ENCODE measurements at regions not wholly inside any gene's neighbourhood (a gene's known extent, or its start where the extent isn't known, plus 50 kb on each side); places are given as distances from the start of the nearest gene placed in this dataset.

GRCh38 chr10:91024541-91024940, 103.7 kb upstream of the ANKRD1 start:
- Histone ChIP-seq H3K36me3 (ENCODE audit: low read depth) (no peaks in the 10 kb centered on the region), H3K4me3 (ENCODE audit: severe bottlenecking) (no peak overlapping the region), H3K9me3 (ENCODE audit: severe bottlenecking) (no peaks in the 10 kb centered on the region), H3K27me3 (ENCODE audit: insufficient read depth, poor library complexity, severe bottlenecking) (peaks cover 9% of the 10 kb centered on the region), H3K27ac (ENCODE audit: poor library complexity, severe bottlenecking) (no peak overlapping the region), H3K4me1 (ENCODE audit: insufficient read depth, poor library complexity, severe bottlenecking) (no peaks in the 10 kb centered on the region)
- no peak for DNase-seq (ENCODE audit: low spot score)
- no peak for ATAC-seq (ENCODE audit: low read depth)
- TF ChIP-seq, protein P1, sequence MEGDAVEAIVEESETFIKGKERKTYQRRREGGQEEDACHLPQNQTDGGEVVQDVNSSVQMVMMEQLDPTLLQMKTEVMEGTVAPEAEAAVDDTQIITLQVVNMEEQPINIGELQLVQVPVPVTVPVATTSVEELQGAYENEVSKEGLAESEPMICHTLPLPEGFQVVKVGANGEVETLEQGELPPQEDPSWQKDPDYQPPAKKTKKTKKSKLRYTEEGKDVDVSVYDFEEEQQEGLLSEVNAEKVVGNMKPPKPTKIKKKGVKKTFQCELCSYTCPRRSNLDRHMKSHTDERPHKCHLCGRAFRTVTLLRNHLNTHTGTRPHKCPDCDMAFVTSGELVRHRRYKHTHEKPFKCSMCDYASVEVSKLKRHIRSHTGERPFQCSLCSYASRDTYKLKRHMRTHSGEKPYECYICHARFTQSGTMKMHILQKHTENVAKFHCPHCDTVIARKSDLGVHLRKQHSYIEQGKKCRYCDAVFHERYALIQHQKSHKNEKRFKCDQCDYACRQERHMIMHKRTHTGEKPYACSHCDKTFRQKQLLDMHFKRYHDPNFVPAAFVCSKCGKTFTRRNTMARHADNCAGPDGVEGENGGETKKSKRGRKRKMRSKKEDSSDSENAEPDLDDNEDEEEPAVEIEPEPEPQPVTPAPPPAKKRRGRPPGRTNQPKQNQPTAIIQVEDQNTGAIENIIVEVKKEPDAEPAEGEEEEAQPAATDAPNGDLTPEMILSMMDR (IDR thresholded peaks at IDR 0.05; ENCODE audit: poor library complexity, severe bottlenecking), result no peak

- H3K9me3 ChIP-seq (ENCODE audit: severe bottlenecking), result no peaks in the 10 kb centered on the region
- DNase-seq (ENCODE audit: low spot score) (no peak), ATAC-seq (ENCODE audit: low read depth) (no peak)
- no peaks in the 10 kb centered on the region for H3K4me1 ChIP-seq (ENCODE audit: insufficient read depth, poor library complexity, severe bottlenecking)
- H3K27ac ChIP-seq (ENCODE audit: poor library complexity, severe bottlenecking), result no peak overlapping the region
- no peak overlapping the region for H3K4me3 ChIP-seq (ENCODE audit: severe bottlenecking)
- TF ChIP-seq, protein P1 (IDR thresholded peaks at IDR 0.05; ENCODE audit: poor library complexity, severe bottlenecking), result no peak
- no peaks in the 10 kb centered on the region for H3K27me3 ChIP-seq (ENCODE audit: insufficient read depth, poor library complexity, severe bottlenecking)
- H3K36me3 ChIP-seq (ENCODE audit: low read depth), result no peaks in the 10 kb centered on the region
Measured at GRCh38 chr10:91032611-91033206, 111.8 kb upstream of the ANKRD1 start.

DNA sequence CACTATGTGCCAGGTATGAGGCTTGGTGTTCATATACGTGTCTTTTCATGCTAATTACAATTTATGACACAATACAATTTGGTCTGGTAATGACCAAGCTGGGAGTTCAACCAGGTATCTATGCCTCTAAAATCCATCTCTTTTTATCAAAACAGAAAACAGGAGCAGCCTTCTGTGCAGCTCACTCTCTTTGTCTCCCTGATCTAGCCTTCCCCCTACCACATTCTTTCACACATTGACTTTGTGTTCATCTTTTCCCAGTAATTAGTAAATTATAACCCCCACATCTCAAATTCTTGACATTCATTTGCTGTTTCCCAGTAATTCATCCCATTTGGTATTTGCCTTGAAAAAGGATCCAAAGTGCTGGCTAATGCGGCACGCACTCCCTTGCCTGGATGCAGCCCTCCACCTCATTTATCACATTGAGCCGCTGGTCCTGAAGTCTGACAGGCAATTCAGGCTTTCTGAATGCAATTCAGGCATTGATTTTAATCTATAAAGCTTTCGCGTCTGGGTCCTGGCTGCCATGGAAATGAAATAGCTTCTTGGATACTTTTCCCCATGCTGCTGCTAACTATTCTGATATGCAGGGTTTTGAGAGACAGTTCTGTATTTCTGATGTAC, 112.5 kb upstream of the ANKRD1 start:
- no peak overlapping the region for H3K27ac ChIP-seq (ENCODE audit: poor library complexity, severe bottlenecking)
- no peaks in the 10 kb centered on the region for H3K4me1 ChIP-seq (ENCODE audit: insufficient read depth, poor library complexity, severe bottlenecking)
- TF ChIP-seq, protein P1 (IDR thresholded peaks at IDR 0.05; ENCODE audit: poor library complexity, severe bottlenecking), result no peak
- no peak for ATAC-seq (ENCODE audit: low read depth)
- DNase-seq (ENCODE audit: low spot score), result no peak
- no peaks in the 10 kb centered on the region for H3K36me3 ChIP-seq (ENCODE audit: low read depth)
- no peaks in the 10 kb centered on the region for H3K27me3 ChIP-seq (ENCODE audit: insufficient read depth, poor library complexity, severe bottlenecking)
- no peak overlapping the region for H3K4me3 ChIP-seq (ENCODE audit: severe bottlenecking)
- H3K9me3 ChIP-seq (ENCODE audit: severe bottlenecking), result no peaks in the 10 kb centered on the region

DNA sequence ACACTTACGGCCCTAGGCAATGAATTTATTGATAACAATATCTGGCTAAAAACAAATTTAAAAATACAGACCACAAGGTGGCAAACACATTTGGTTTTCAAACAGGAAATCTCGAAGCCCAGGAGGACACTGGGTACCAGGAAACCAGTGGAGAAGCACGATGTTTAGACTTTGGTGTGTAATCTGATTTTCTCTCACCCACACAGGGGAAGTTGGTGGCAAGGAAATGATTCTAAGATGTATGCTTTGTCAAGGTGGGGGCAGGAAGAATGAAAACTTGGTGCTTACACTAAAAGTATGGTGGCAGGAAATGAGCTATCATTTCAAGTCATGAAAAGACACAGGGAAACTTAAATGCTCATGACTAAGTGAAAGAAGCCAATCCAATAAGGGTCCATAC, 113.2 kb upstream of the ANKRD1 start:
- Histone ChIP-seq H3K9me3 (ENCODE audit: severe bottlenecking) (no peaks in the 10 kb centered on the region), H3K4me3 (ENCODE audit: severe bottlenecking) (no peak overlapping the region), H3K27ac (ENCODE audit: poor library complexity, severe bottlenecking) (no peak overlapping the region), H3K36me3 (ENCODE audit: low read depth) (no peaks in the 10 kb centered on the region), H3K4me1 (ENCODE audit: insufficient read depth, poor library complexity, severe bottlenecking) (no peaks in the 10 kb centered on the region), H3K27me3 (ENCODE audit: insufficient read depth, poor library complexity, severe bottlenecking) (no peaks in the 10 kb centered on the region)
- no peak for DNase-seq (ENCODE audit: low spot score)
- ATAC-seq (ENCODE audit: low read depth), result no peak
- TF ChIP-seq, protein P1 (IDR thresholded peaks at IDR 0.05; ENCODE audit: poor library complexity, severe bottlenecking), result no peak

DNA sequence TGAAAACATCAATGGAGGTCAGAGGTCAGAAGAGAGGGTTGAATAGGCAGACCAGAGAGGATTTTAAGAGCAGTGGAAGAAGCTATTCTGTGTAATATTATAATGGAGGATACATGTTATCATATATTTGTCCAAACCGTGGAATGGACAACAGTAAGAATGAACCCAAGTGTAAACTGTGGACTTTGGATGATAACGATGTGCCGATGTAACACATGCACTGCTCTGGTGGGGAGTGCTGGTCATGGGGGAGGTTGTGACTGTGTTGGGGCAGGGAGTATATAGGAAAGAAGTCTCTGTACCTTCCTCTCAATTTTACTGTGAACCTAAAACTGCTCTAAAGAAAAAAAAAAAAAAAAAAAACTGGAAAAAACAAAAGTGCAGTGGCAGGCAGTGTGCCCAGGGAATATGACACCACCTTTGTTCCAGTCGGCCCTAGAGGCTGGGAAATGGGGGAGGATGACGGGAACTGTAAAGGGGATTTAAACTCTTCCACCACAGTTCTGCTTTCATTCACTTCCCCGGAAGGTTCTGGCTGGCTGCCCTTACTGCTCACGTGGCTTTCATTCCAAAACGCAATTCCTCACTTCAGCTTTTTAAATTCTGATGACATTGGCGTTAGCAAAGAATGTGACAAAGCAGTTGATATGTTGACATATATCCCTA, 113.7 kb upstream of the ANKRD1 start:
- Histone ChIP-seq H3K36me3 (ENCODE audit: low read depth) (no peaks in the 10 kb centered on the region), H3K9me3 (ENCODE audit: severe bottlenecking) (no peaks in the 10 kb centered on the region), H3K27me3 (ENCODE audit: insufficient read depth, poor library complexity, severe bottlenecking) (no peaks in the 10 kb centered on the region), H3K4me1 (ENCODE audit: insufficient read depth, poor library complexity, severe bottlenecking) (no peaks in the 10 kb centered on the region), H3K4me3 (ENCODE audit: severe bottlenecking) (no peak overlapping the region), H3K27ac (ENCODE audit: poor library complexity, severe bottlenecking) (no peak overlapping the region)
- DNase-seq (ENCODE audit: low spot score), result no peak
- no peak for ATAC-seq (ENCODE audit: low read depth)
- TF ChIP-seq, protein P1 (IDR thresholded peaks at IDR 0.05; ENCODE audit: poor library complexity, severe bottlenecking), result no peak
